Neural cell (in vitro differentiated cells): ENCODE measurements at regions not wholly inside any gene's neighbourhood (a gene's known extent, or its start where the extent isn't known, plus 50 kb on each side); places are given as distances from the start of the nearest gene placed in this dataset.

Experiments used
- EP300 ChIP-seq: fragments of 450-650 bp; conservative IDR thresholded peaks from 2 replicates; pipeline ENCODE4 v1.6.1; 2014; ENCODE audit warnings: antibody characterized with exemption, mild to moderate bottlenecking, moderate library complexity; ENCODE audit not compliant: poor library complexity, severe bottlenecking
- EZH2 ChIP-seq: fragments of 200-600, 300-800 bp; shearing (Covaris generic), sonication (generic); IDR thresholded peaks from 2 replicates; pipeline ENCODE4 v1.6.1; 2014; ENCODE audit warnings: antibody characterized with exemption, low read length, borderline replicate concordance, mild to moderate bottlenecking; ENCODE audit not compliant: insufficient read depth, poor library complexity, severe bottlenecking
- MXI1 ChIP-seq: fragments of 450-650 bp; conservative IDR thresholded peaks from 2 replicates; pipeline ENCODE4 v1.6.1; 2014; ENCODE audit warnings: antibody characterized with exemption, mild to moderate bottlenecking; ENCODE audit not compliant: poor library complexity, severe bottlenecking
- POLR2AphosphoS5 ChIP-seq: IDR thresholded peaks from 2 replicates; pipeline ENCODE4 v1.6.1; 2012
- SMC3 ChIP-seq: fragments of 450-650 bp; conservative IDR thresholded peaks from 2 replicates; pipeline ENCODE4 v1.6.1; 2014; ENCODE audit warnings: antibody characterized with exemption, mild to moderate bottlenecking, moderate library complexity; ENCODE audit not compliant: poor library complexity
- TAF1 ChIP-seq: IDR thresholded peaks from 2 replicates; pipeline ENCODE4 v1.6.1; 2012; ENCODE audit warnings: low read depth
- TF ChIP-seq, protein P1 (sequence below): fragments of 450-650 bp; IDR thresholded peaks from 2 replicates; pipeline ENCODE4 v1.5.1; 2014; ENCODE audit warnings: antibody characterized with exemption, mild to moderate bottlenecking, moderate library complexity; ENCODE audit not compliant: poor library complexity, severe bottlenecking

DNA sequence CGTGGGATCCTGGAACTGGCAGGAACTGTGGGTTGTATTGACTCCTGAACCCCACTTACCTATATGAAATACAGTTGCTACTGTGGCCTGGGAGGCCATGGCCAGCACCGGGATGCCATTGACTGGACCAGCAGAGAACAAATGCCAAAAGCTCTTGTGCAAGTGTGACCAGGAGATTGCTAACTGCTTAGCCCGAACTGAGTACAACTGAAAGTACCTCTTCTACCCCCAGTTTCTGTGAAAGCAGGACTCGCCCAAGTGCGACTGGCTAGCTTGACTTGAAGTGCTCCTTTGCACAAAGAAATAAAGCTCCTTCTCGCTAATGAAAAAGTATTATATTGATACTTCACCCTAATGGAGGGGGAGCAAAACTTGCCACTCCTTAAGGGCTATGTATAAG is 101.3 kb upstream of the ATP11B start:
- no peak for TF ChIP-seq EZH2
- TF ChIP-seq SMC3: no peak
- TF ChIP-seq TAF1: no peak
- TF ChIP-seq, protein P1, sequence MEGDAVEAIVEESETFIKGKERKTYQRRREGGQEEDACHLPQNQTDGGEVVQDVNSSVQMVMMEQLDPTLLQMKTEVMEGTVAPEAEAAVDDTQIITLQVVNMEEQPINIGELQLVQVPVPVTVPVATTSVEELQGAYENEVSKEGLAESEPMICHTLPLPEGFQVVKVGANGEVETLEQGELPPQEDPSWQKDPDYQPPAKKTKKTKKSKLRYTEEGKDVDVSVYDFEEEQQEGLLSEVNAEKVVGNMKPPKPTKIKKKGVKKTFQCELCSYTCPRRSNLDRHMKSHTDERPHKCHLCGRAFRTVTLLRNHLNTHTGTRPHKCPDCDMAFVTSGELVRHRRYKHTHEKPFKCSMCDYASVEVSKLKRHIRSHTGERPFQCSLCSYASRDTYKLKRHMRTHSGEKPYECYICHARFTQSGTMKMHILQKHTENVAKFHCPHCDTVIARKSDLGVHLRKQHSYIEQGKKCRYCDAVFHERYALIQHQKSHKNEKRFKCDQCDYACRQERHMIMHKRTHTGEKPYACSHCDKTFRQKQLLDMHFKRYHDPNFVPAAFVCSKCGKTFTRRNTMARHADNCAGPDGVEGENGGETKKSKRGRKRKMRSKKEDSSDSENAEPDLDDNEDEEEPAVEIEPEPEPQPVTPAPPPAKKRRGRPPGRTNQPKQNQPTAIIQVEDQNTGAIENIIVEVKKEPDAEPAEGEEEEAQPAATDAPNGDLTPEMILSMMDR: no peak
- no peak for TF ChIP-seq EP300
- no peak for TF ChIP-seq MXI1
- no peak for TF ChIP-seq POLR2AphosphoS5
